GM21723 (cell line): ENCODE measurements at regions not wholly inside any gene's neighbourhood (a gene's known extent, or its start where the extent isn't known, plus 50 kb on each side); places are given as distances from the start of the nearest gene placed in this dataset.
A peak's percentile ranks its signal among the peaks of the same experiment; 100 is the strongest.
"Not testable (repeated sequence)": the region's sequence is repeated elsewhere in the genome, so short reads cannot be mapped to it uniquely, and the experiment has no call there.

Experiments used
- ATAC-seq: cut with Tn5 transposase; IDR thresholded peaks from one replicate; pipeline ENCODE4 v1.9.1; 2021; ENCODE audit warnings: mild to moderate bottlenecking, moderate library complexity; ENCODE audit not compliant: unreplicated experiment

DNA sequence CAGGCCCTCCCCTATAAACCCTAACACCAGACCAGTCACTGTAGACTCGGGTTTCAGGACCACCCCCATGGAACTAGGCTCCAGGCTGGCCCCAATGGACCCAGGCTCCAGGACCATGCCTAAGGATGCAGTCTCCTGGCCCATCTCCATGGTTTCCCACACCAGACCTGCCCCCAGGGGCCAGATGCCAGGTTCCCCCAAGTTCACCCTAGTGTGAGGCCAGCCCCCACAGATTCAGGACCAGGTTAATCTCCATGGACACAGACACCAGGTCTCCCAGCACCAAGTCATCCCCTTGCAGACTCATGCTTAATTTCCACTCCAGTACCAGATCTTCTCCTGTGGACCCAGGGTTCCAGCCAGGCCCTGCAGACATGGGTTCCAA lies 103.8 kb upstream of the LANCL2 start:
- ATAC-seq = no peak

DNA sequence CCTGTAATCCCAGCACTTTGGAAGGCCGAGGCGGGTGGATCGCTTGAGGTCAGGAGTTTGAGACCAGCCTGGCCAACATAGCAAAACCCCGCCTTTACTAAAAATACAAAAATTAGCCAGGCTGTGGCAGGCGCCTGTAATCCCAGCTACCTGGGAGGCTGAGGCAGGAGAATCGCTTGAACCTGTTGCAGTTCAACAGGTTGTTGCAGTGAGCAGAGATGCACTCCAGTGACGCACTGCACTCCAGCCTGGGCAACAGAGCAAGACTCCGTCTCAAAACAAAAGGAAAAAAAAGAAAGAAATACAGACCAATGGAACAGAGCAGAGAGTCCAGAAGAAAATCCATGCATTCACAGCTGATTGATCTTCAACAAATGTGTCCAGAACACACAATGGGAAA lies 99.8 kb upstream of the LANCL2 start:
- ATAC-seq = not testable (repeated sequence)

DNA sequence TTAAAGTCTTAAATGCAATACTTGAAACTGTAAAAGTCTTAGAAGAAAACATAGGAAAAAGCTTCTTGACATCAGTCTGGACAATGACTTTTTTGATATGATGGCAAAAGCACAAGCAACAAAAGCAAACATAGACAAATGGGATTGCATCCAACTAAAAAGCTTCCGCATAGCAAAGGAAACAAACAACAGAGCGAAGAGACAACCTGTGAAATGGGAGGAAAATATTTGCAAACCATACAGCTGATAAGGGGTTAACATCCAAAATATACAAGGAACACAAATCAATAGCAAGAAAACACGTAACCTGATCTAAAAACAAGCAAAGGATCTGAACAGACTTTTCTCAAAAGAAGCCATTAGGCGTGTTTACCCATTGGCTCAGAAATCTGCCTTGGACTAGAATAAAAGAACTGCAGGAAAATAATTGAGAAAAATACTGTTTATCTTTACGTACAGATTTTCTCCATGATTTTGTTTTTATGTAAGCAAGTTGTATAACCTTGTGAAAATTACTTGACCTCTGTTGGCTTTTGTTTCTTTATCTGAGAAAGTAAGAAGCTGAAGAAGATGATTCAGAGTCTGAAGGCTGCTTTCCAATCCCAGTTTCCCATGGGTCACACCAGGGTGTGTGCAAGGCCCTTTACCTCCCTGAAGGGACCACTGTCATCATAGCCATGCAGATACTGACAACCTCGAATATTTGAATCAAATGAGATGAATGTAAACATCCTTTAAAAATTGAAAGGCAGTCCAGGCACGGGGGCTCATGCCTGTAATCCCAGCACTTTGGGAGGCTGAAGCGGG lies 99.1 kb upstream of the LANCL2 start:
- no peak for ATAC-seq

DNA sequence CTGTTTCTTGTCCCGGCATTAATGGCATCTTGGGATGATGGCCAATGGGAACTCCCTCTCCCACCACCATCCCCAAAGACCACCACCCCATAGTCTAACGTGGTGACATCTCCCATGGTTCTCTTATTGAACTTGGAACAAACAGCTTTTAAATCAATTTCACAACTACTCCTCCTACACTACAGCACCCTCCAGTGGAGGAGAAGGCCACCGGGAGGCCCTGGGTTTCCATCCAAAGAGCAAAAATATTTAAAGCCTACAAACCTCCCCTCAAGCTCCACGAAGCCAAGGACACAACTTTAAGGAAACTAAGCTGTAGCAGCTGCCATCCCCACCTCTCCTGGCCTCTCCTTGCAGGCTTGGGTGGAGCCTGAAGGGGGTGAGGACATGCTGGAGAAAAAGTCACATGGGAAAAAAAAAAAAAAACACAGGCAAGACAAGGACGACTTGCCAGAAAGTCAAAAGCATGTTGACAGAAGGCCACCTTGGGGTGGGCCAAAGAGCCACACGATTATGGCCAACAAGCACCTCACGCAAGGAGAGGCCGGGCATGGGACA lies 94.0 kb upstream of the LANCL2 start:
- no peak for ATAC-seq

DNA sequence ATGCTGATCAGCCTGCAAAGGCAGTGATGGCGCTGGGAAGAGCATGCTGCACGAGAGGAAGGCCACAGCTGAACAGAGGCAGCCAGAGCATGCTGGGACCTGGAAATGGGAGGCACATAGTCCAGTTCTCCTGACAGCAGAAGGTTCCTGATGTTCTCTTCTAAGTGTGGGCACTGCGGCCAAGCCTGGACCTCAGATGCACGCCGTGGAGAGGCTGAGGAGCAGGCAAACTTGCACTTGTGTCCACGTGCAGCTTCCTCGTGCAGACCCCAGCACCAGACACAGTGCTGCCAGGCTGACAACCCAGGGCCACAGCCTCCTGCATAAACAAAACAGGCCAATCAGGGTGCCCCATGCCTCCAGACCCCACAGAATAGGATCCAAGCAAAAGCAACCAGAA lies 93.5 kb upstream of the LANCL2 start:
- ATAC-seq = no peak

DNA sequence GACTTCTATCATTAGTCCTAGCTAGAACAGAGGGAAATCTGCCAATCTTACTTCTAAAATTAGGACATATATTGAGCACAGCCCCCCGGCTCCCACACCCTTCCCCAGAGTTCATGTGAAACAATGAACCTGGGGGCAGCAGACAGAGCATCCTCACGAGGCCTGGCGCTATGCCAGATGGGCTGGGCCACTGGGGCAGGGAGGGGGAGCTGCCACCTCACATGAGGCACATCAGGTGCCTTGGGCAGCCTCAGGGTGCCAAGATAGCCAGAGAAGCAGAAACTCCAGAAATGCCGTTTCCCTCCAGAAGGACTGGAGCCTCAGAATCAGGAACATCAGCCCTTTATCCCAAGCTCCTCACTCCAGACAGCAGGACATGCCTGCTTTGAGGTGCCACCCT lies 92.8 kb upstream of the LANCL2 start:
- no peak for ATAC-seq

DNA sequence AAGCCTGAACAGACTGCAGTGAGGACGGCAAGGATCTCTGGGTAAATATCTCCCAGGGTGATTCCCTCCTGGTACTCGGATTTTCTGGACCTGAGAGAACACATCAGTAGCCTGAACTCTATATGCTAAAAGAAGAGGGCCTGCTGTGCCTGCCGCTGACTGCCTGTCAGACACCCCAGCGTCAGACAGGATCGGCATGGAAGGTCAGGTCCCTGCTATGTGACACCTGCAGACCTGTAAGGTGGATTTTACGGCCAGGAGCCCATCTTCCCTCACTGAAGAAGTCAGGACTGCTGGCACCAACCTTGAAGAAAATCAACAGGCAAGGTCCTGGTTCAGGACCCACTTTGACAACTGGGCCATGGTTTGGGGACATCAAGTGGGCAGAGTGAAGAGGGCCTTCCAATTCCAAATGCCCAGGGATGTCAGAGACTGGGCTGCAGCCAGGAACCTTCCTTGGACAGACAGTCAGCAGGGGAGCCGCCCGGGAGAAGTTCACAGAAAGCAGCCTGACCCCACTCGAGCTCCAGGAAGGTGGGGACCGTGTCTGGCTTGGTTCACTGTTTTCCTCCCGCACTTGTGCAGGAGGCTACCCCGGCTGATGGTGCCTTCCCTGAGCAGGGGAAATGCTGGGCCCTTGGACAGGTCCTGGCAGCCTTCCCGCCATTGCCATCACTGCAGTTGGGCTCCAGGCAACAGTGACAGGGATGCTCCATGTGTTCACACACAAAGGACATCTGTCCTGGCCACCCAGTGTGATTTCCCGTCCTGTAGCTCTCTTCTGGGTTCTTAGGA lies 91.8 kb upstream of the LANCL2 start:
- ATAC-seq = no peak

DNA sequence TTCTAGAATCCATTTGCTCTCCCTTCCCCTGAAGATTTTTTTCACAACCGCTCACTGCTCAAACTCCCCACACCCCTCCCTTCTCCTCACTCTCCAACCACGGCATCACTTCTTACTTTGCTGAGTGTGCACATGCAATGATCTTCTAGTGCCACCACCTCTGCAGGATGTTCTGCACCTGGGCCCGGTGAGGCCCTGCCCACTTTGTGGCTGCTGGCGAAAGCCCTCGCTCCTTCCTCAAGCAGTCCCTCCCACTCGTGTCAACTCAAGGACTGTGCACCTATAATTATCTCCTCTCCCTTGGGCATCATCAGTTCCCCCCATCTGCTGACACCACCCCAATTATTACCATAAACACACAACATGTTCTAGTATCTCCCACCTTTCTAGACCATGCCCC lies 91.0 kb upstream of the LANCL2 start:
- ATAC-seq = no peak

DNA sequence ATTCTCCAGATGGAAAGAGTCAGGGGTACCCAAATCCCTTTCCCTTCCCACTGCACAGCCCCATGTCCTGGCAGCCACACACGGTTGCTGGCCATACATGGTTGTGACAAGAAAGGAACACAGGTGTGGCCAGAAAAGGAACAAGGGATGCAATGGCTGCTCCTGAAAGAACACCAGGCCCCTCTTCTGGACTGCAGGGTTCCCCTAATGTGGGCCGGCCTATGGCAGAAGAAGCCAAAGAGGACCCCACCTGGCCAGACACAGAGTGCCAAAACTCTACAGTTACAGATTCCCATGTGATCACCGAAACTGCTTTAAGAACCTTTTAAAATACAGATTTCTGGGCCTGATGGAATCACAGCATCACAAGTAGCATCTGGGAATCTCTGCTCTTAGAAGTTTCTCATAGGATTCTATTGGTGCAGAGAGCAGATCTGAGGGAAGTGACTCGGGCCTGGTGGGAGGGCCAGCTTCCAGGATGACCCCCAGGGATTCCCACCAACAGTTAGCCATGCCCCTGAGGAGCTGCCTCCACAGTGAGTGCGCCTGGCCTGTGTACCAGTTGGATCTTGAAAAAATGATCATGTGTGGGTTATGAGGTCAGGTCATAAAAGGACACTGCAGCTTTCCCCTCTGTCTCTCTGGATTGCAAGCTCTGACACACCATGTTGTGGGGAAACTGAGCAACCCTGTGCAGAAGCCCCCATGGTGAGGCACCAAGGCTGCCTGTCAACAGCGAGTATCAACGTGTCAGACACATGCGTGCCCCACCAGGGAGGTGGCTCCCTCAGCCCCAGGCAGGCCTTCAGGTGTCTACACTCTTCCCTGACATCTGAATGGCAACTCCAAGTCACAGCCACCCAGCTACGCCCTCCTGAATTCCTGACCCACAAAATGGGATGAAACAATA lies 89.6 kb upstream of the LANCL2 start:
- ATAC-seq = no peak

DNA sequence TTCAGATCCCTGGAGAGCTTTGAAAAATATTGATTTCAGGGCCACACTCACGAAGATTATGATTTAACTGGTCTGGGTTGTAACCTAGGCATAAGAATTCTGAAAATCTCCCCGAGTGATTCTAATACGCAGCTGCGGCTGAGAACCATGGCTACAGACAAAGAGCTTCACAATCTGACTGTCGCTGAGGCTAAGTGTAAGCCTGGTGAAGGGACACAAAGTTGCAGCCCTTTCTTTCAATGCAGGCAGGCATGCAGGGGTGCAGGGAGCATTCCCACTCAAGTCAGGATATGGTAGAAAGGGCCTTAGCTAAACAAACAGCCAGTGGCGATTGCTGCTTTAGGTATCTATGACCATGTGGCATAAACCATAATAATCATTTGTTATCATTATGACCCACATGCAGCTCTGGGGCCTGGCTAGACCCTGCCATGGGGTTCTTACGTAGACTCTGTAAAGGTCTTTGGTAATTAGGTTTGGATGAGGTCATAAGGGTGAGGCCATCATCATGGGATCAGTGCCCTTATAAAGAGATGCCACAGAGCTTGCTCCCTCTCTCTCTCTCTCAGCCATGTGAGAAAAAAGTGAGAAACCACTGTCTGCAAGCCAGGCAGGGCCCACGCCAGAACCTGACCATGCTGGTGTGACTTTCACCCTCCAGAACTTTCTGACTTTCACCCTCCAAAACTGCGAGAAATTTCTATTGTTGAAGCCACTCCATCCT lies 88.4 kb upstream of the LANCL2 start:
- no peak for ATAC-seq

DNA sequence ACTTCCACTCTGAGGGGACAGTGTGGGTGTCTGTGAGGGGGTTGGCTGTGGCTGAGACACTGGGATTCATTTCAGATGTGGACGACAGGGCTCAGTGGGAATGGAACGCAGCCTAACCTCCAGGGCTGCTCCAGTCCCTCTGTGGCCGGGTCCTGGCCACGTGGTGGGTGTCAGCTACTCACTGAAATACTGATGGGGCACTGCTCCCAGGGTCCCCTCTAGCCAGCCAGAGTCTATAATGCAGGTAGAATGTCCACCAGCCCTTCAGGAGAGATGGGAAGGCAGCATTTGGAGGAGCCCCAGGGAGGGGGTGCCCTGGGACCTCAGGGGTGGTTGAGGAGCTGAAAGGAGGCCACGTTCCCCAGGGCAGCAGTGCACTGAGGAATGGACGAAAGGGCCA lies 87.2 kb upstream of the LANCL2 start:
- ATAC-seq = no peak

DNA sequence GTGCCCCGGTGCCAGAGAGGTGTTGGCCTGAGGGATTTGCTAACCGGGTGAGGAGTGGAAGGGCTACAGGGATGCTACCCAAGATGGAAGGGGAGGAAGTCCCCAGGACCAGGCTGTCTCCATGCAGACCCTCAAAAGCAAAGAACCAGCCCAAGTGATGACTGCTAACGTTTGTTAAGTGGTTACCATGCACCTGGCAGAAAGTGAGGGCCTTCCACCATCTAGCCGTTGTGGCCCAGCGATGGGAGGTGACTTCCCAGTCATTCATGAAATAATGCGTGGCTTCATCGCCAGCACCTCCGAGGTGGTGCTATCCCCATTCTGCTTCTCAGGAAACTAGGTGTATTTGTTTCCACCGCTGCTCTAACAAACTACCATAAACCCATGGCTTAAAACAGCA lies 86.8 kb upstream of the LANCL2 start:
- no peak for ATAC-seq

DNA sequence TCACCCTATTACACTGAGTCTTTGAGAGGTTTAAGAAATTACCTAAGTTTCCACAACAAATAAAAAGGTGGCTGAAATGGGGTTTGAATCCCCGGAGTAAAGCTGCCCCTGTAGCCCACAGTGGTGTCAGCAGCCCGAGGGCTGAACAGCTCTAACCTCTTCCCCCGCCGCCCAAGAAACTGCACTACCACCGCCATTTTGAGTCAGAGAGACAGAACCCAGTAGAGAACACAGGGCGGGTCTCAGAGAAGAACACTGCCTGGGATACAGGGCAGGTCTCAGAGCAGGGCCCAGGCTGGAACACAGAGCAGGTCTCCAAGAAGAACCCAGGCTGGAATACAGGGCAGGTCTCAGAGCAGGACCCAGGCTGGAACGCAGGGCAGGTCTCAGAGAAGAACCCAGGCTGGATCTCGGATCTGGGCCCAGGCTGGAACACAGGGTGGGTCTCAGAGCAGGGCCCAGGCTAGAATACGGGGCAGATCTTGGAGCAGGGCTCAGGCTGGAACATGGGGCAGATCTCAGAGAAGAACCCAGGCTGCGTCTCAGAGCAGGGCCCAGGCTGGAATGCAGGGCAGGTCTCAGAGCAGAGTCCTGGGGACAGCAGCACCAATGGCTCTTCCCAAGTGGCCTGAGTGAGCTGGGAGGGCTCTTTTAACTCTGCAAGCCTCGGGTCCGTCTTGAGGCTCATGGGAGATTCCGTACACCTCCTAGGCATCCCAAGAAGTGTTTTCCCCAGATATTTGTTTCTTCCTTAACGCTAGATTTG lies 85.9 kb upstream of the LANCL2 start:
- ATAC-seq = no peak

DNA sequence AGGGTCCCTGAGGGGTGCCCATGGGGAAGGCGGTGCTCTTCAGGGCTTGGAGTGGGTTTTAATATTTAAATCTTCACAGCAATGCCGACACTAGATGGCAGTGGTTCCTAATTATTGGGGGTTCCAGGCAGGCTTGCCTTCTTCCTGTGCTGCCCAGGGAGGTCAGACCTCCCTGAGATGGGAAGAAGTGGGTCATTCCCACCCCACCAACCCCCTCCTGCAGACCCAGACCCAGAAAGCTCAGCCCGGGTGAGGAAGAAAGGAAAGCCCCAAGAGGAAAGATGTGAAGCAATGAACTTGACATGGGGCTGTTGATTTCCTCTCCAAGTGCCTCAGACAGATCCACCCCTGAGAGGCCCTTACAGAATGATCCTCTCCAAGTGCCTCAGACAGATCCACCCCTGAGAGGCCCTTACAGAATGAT lies 85.1 kb upstream of the LANCL2 start:
- peak; percentile 97 for ATAC-seq

DNA sequence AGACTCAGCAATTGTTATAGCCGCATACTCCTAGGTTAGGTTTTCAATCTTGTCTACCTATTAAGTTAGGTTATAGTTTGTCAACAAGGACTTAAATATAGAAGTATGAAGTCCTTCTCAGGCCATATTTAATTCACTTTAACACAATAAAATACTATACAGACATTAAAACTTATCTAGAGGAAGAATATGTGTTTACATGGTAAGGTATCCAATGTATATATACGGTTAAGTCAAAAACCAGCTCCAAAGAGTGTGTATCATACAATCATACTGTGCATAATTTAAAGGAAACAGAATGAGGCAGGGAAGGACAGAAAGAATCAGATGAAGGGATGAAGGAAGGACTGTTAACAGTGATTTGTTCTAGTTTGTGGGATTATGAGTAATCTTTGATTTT lies 79.5 kb upstream of the LANCL2 start:
- ATAC-seq = no peak

DNA sequence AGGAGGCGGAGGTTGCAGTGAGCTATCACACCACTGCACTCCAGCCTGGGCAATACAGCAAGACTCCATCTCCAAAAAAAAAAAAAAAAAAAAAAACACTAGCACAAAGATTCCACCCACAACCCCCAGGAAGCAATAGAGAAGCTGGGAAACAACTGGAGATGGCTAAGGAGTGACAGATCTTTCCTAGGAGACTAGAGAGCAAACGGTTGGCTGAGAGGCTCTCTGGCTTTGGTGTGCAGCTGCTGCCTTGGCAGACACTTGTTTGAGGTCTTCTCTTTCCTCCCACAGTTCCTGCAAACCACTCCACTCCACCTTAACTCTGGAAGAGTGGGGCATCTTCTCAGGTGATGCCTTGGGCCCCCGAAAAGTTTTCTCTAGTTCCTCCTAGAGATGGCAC lies 78.5 kb upstream of the LANCL2 start:
- ATAC-seq = no peak

DNA sequence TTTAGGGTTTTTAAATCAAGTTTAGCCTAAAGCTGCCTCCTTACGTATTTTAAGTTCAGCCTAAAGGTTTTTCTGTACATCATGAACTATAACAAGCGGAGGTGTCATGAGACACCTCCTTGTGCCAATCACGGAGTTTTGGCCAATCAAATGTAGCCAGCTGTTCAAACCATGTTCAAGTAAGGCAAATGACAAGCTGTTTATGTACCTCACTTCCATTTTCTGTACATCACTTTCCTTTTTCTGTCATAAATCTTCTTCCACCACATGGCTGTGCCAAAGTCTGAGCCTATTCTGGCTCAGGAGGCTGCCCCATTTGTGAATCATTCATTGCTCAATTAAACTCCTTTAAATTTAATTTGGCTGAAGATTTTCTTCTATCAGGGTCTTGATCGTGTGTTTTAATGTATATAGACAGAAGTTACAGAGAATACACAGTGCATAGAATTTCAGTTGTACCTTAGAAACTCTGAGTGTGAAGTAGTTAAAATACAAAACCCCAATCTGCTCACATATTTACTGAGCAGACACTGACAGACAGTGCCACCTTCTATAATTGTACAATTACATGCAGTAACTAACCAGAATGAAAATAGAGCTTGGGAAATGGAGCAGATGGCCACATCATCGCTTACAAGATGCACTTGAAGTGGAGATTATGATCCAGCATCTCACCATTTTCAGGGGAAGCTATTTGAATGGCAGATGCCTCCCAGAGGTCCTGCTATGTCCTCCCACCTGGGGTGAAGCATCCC lies 76.9 kb upstream of the LANCL2 start:
- ATAC-seq = no peak

DNA sequence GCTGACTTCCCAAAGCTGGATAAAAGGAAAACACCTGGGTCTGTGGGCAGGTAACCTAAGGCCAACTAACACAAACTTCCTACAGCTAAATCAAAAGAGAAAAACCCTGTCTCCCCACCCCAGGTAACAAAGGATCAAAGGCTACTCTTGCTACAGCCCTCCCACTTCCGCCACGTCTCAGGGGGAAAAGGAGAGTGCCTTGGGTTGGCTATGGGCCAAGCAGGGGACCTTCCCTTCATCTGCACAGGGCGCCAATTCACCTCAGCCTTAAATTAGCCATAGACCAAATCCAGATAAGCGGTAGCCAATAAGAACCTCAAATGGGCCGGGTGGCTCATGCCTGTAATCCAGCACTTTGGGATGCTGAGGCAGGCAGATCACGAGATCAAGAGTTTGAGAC lies 69.1 kb upstream of the LANCL2 start:
- no peak for ATAC-seq
